Activated naive CD8-positive, alpha-beta T cell treated with anti-CD3 and anti-CD28 coated beads, Interleukin-2, amount 50 U/mL, for 24 hours (primary cell): ENCODE measurements at regions not wholly inside any gene's neighbourhood (a gene's known extent, or its start where the extent isn't known, plus 50 kb on each side); places are given as distances from the start of the nearest gene placed in this dataset.
A peak's percentile ranks its signal among the peaks of the same experiment; 100 is the strongest.

Experiments used
- ATAC-seq: fragments of 150-1000 bp; cut with Tn5 transposase; one replicate; pipeline ENCODE4 v1.10.0; 2021
- DNase-seq: peaks from one replicate; pipeline ENCODE4 v3.0.0; 2021
- H3K27ac Mint-ChIP-seq: one replicate; pipeline ENCODE4 v1.8.0; 2021; ENCODE audit warnings: mild to moderate bottlenecking, mixed read lengths
- H3K27me3 Mint-ChIP-seq: one replicate; pipeline ENCODE4 v1.8.0; 2021; ENCODE audit warnings: mixed read lengths
- H3K36me3 Mint-ChIP-seq: one replicate; pipeline ENCODE4 v1.8.0; 2021; ENCODE audit warnings: low read depth, mixed read lengths
- H3K4me1 Mint-ChIP-seq: one replicate; pipeline ENCODE4 v1.8.0; 2021; ENCODE audit warnings: mixed read lengths
- H3K4me3 Mint-ChIP-seq: one replicate; pipeline ENCODE4 v1.8.0; 2021; ENCODE audit warnings: mild to moderate bottlenecking, moderate library complexity, mixed read lengths
- H3K9me3 Mint-ChIP-seq: one replicate; pipeline ENCODE4 v1.8.0; 2021; ENCODE audit warnings: mixed read lengths

- Mint-ChIP-seq H3K36me3 (no peaks in the 10 kb centered on the region), H3K27ac (no peak overlapping the region)
Measured at GRCh38 chr6:148128014-148128730, 214.5 kb upstream of the SASH1 start.

GRCh38 chr6:148134592-148134991 lies 208.0 kb upstream of the SASH1 start:
- Mint-ChIP-seq H3K36me3 (no peaks in the 10 kb centered on the region), H3K27ac (no peak overlapping the region), H3K9me3 (no peaks in the 10 kb centered on the region), H3K27me3 (peaks cover 7% of the 10 kb centered on the region), H3K4me3 (no peak overlapping the region), H3K4me1 (no peaks in the 10 kb centered on the region)
- DNase-seq (no peak), ATAC-seq (no peak)

More at GRCh38 chr6:148128014-148128730, 214.5 kb upstream of the SASH1 start:
- no peak for ATAC-seq
- DNase-seq: no peak
- H3K4me1 Mint-ChIP-seq: no peaks in the 10 kb centered on the region
- no peak overlapping the region for H3K4me3 Mint-ChIP-seq
- H3K27me3 Mint-ChIP-seq: peaks cover 7% of the 10 kb centered on the region
- H3K9me3 Mint-ChIP-seq: no peaks in the 10 kb centered on the region

GRCh38 chr6:148136586-148136985 lies 206.1 kb upstream of the SASH1 start:
- Mint-ChIP-seq H3K36me3 (no peaks in the 10 kb centered on the region), H3K27me3 (no peaks in the 10 kb centered on the region), H3K4me1 (no peaks in the 10 kb centered on the region), H3K4me3 (no peak overlapping the region), H3K9me3 (no peaks in the 10 kb centered on the region), H3K27ac (no peak overlapping the region)
- no peak for ATAC-seq
- no peak for DNase-seq

DNA sequence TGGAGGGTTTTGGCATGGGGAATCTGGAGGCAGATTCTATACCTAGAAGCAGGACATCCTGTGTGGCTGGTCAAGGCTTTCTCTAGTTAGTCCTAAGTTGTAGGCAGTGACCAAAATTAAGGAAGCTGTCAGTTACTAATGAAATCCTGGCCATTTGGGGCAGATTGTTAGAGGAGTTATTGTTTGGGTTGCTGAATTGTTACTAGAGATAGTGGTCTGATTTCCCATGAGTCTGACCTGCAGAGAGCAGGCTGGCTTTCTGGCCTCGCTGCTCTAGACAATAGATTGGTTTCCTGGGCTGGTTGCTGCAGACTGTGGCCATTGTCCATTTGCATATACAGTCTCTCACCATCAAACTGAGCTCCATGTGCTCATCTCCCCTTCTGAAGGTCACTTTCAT lies 205.0 kb upstream of the SASH1 start:
- Mint-ChIP-seq H3K4me1 (no peaks in the 10 kb centered on the region), H3K4me3 (no peak overlapping the region), H3K27me3 (no peaks in the 10 kb centered on the region), H3K9me3 (no peaks in the 10 kb centered on the region), H3K36me3 (no peaks in the 10 kb centered on the region), H3K27ac (no peak overlapping the region)
- ATAC-seq (no peak), DNase-seq (no peak)

DNA sequence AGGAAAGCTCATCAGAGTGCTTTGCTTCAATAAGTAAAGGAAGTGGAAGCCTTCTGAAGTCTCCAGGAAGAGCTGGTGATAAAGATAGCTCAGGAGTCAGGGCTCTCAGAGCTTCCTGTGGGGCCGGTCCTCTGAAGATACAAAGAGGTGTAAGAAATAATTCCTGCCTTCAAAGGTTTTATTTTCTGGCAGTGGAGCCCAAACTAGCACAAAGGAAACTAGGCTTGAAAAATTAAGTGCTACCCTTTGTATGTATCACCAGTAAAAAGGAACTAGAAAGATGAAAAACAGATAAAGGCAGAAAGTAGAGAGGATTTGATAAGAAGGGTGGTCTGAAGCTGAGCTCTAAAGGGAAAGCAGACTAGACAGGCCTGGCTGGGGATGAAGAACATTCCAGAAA lies 204.1 kb upstream of the SASH1 start:
- H3K27me3 Mint-ChIP-seq: peaks cover 5% of the 10 kb centered on the region
- no peak overlapping the region for H3K4me3 Mint-ChIP-seq
- ATAC-seq: no peak
- DNase-seq: no peak
- no peaks in the 10 kb centered on the region for H3K36me3 Mint-ChIP-seq
- H3K4me1 Mint-ChIP-seq: no peaks in the 10 kb centered on the region
- H3K27ac Mint-ChIP-seq: no peak overlapping the region
- no peaks in the 10 kb centered on the region for H3K9me3 Mint-ChIP-seq

- no peak overlapping the region for H3K4me3 Mint-ChIP-seq
- no peak for DNase-seq
- H3K4me1 Mint-ChIP-seq: peaks cover 3% of the 10 kb centered on the region
- no peaks in the 10 kb centered on the region for H3K36me3 Mint-ChIP-seq
- no peaks in the 10 kb centered on the region for H3K9me3 Mint-ChIP-seq
- no peak for ATAC-seq
- no peak overlapping the region for H3K27ac Mint-ChIP-seq
- peaks cover 6% of the 10 kb centered on the region for H3K27me3 Mint-ChIP-seq
Measured at GRCh38 chr6:148140772-148141557, 201.7 kb upstream of the SASH1 start.

GRCh38 chr6:148142821-148143220 lies 199.8 kb upstream of the SASH1 start:
- DNase-seq (no peak), ATAC-seq (no peak)
- Mint-ChIP-seq H3K36me3 (no peaks in the 10 kb centered on the region), H3K4me1 (peaks cover 14% of the 10 kb centered on the region), H3K27ac (no peak overlapping the region), H3K4me3 (no peak overlapping the region), H3K9me3 (no peaks in the 10 kb centered on the region), H3K27me3 (peaks cover 6% of the 10 kb centered on the region)

- no peak for ATAC-seq
- DNase-seq: no peak
- Mint-ChIP-seq H3K4me3 (no peak overlapping the region), H3K36me3 (no peaks in the 10 kb centered on the region), H3K9me3 (no peaks in the 10 kb centered on the region), H3K4me1 (peaks cover 14% of the 10 kb centered on the region), H3K27me3 (peaks cover 6% of the 10 kb centered on the region), H3K27ac (no peak overlapping the region)
Measured at GRCh38 chr6:148143771-148144170, 198.9 kb upstream of the SASH1 start.

DNA sequence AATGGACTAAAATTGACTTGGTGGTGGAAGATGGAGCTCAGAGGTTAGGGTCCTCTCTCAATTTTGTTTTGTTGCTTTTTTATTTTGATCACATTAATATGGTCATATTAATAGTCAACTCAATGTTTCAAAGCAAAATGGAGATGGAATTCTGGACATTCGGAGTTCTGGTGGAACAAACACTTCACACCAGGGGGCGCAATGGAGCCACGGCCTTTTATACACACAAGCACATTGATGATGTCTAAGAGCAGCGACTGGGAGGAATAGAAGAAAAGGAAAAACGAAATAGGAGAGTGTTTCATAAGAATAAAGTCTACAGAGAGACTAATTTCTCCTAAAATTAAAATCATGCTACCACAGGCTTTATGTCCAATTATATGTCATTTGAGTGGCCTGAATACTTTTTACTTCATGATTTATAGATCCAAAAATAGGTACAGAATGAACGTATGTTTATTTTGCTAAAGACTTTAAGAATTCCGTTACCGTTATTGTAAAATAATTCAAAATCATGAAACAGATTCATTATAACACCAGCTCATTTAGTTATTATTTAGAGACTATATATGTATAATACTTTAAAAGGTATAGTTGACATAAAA lies 197.6 kb upstream of the SASH1 start:
- H3K4me3 Mint-ChIP-seq: no peak overlapping the region

DNA sequence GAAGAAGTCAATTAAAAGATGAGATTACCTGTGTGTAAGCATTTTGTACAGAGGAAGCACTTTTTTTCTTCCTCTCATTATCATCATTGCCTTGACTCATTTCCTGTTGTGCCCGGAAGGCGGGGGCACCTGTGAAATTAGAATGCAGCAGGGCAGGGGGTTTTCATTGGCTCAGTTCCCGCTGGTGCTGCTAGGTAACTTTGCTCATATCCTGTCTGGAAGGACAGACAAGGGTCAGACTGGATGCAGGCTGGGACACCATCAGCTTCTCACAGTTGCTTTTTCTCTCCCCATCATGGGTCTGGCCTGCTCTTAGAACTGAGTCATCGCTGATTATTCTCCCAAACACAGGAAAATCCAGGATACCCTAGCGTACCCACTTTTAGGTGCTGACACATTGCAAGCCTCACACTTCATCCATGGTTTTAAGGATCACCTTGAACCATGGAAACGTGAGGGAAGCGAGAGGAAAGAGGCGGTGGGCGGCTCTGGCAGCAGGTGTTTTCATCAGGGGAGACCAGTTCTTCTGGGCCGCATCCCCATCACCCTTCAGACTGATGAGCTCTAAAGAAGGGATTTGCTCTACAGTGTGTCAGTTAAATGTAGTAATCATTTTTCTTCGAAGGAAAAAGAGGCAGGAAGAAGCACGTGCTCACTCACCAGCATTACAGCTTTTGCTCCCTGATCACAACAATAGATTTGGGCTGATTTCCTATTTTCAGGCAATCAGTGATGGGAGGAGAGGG lies 195.7 kb upstream of the SASH1 start:
- Mint-ChIP-seq H3K9me3 (no peaks in the 10 kb centered on the region), H3K36me3 (no peaks in the 10 kb centered on the region), H3K27me3 (peaks cover 11% of the 10 kb centered on the region), H3K27ac (peak overlapping the region; percentile 75), H3K4me1 (peaks cover 14% of the 10 kb centered on the region), H3K4me3 (peak overlapping the region; percentile 41)
- DNase-seq (peak; percentile 46), ATAC-seq (peak; percentile 86)

More for the DNA sequence above, 197.6 kb upstream of the SASH1 start:
- Mint-ChIP-seq H3K27ac (no peak overlapping the region), H3K36me3 (no peaks in the 10 kb centered on the region), H3K9me3 (no peaks in the 10 kb centered on the region), H3K4me1 (peaks cover 14% of the 10 kb centered on the region), H3K27me3 (peaks cover 6% of the 10 kb centered on the region)
- ATAC-seq (no peak), DNase-seq (peak; percentile 76)

GRCh38 chr6:148147463-148147830 lies 195.2 kb upstream of the SASH1 start:
- no peaks in the 10 kb centered on the region for H3K9me3 Mint-ChIP-seq
- ATAC-seq: no peak
- H3K27ac Mint-ChIP-seq: no peak overlapping the region
- peaks cover 12% of the 10 kb centered on the region for H3K27me3 Mint-ChIP-seq
- H3K36me3 Mint-ChIP-seq: no peaks in the 10 kb centered on the region
- H3K4me3 Mint-ChIP-seq: no peak overlapping the region
- peaks cover 14% of the 10 kb centered on the region for H3K4me1 Mint-ChIP-seq
- no peak for DNase-seq

- Mint-ChIP-seq H3K27ac (no peak overlapping the region), H3K4me3 (no peak overlapping the region), H3K4me1 (peaks cover under 1% of the 10 kb centered on the region), H3K27me3 (peaks cover 11% of the 10 kb centered on the region), H3K9me3 (no peaks in the 10 kb centered on the region), H3K36me3 (no peaks in the 10 kb centered on the region)
- DNase-seq (no peak), ATAC-seq (no peak)
Measured at GRCh38 chr6:148151896-148152643, 190.6 kb upstream of the SASH1 start.

- no peak overlapping the region for H3K4me3 Mint-ChIP-seq
- no peaks in the 10 kb centered on the region for H3K9me3 Mint-ChIP-seq
- no peak overlapping the region for H3K27ac Mint-ChIP-seq
- peaks cover 11% of the 10 kb centered on the region for H3K27me3 Mint-ChIP-seq
- ATAC-seq: no peak
- no peak for DNase-seq
- no peaks in the 10 kb centered on the region for H3K36me3 Mint-ChIP-seq
- no peaks in the 10 kb centered on the region for H3K4me1 Mint-ChIP-seq
Measured at GRCh38 chr6:148154668-148155067, 188.0 kb upstream of the SASH1 start.

GRCh38 chr6:148155293-148155692 lies 187.3 kb upstream of the SASH1 start:
- H3K27ac Mint-ChIP-seq: no peak overlapping the region
- ATAC-seq (no peak), DNase-seq (no peak)
- H3K27me3 Mint-ChIP-seq: peaks cover 11% of the 10 kb centered on the region
- H3K4me3 Mint-ChIP-seq: no peak overlapping the region
- H3K36me3 Mint-ChIP-seq: no peaks in the 10 kb centered on the region
- H3K4me1 Mint-ChIP-seq: no peaks in the 10 kb centered on the region
- no peaks in the 10 kb centered on the region for H3K9me3 Mint-ChIP-seq
